ENCODE measurements at regions not wholly inside any gene's neighbourhood (a gene's known extent, or its start where the extent isn't known, plus 50 kb on each side); places are given as distances from the start of the nearest gene placed in this dataset.

GRCh38 chr2:75810611-75811330, 100.1 kb upstream of the GCFC2 start:
- TF ChIP-seq CTCF (conservative IDR thresholded peaks at IDR 0.05; ENCODE audit: low read depth, low read length) (no peak), EZH2 (IDR thresholded peaks at IDR 0.05; ENCODE audit: low read length, unreplicated experiment) (no peak), EZH2phosphoT487 (IDR thresholded peaks at IDR 0.05; ENCODE audit: borderline replicate concordance, low read length) (no peak)
